ENCODE measurements at regions not wholly inside any gene's neighbourhood (a gene's known extent, or its start where the extent isn't known, plus 50 kb on each side); places are given as distances from the start of the nearest gene placed in this dataset.
"Not testable (repeated sequence)": the region's sequence is repeated elsewhere in the genome, so short reads cannot be mapped to it uniquely, and the experiment has no call there.

GRCh38 chr20:36082315-36082915 is 72.1 kb upstream of the EPB41L1 start:
- no peak for DNase-seq

GRCh38 chr20:36083200-36083599 is 71.3 kb upstream of the EPB41L1 start:
- DNase-seq = not testable (repeated sequence)

- no peak for DNase-seq
Observed at GRCh38 chr20:36084356-36084755, 70.2 kb upstream of the EPB41L1 start.

- DNase-seq = no peak
Observed at GRCh38 chr20:36084897-36085613, 69.5 kb upstream of the EPB41L1 start.

GRCh38 chr20:36085686-36086267 is 68.8 kb upstream of the EPB41L1 start:
- DNase-seq = no peak

GRCh38 chr20:36086767-36087166 is 67.8 kb upstream of the EPB41L1 start:
- no peak for DNase-seq

GRCh38 chr20:36090223-36090622 is 64.3 kb upstream of the EPB41L1 start:
- no peak for DNase-seq

GRCh38 chr20:36091561-36092397 is 62.8 kb upstream of the EPB41L1 start:
- no peak for DNase-seq

- DNase-seq = peak; percentile 39
Observed at GRCh38 chr20:36092398-36093024, 62.0 kb upstream of the EPB41L1 start.

- DNase-seq = peak; percentile 48
Observed at GRCh38 chr20:36093025-36093803, 61.3 kb upstream of the EPB41L1 start.

GRCh38 chr20:36093804-36094145 is 60.8 kb upstream of the EPB41L1 start:
- DNase-seq = no peak

- DNase-seq = peak; percentile 83
Observed at GRCh38 chr20:36094497-36094896, 60.0 kb upstream of the EPB41L1 start.

- no peak for DNase-seq
Observed at GRCh38 chr20:36096435-36096834, 58.1 kb upstream of the EPB41L1 start.

GRCh38 chr20:36097337-36098151 is 57.0 kb upstream of the EPB41L1 start:
- DNase-seq = no peak

GRCh38 chr20:36098364-36098763 is 56.2 kb upstream of the EPB41L1 start:
- peak; percentile 62 for DNase-seq

- no peak for DNase-seq
Observed at GRCh38 chr20:36099106-36099505, 55.4 kb upstream of the EPB41L1 start.

- DNase-seq = peak; percentile 86
Observed at GRCh38 chr20:36101192-36101591, 53.3 kb upstream of the EPB41L1 start.

- DNase-seq = no peak
Observed at GRCh38 chr20:36102306-36102705, 52.2 kb upstream of the EPB41L1 start.

GRCh38 chr20:36102809-36103596 is 51.5 kb upstream of the EPB41L1 start:
- DNase-seq = no peak

- no peak for DNase-seq
Observed at GRCh38 chr20:36104244-36104643, 50.3 kb upstream of the EPB41L1 start.

Measured in tongue (tissue), 1 donor.